ENCODE measurements at regions not wholly inside any gene's neighbourhood (a gene's known extent, or its start where the extent isn't known, plus 50 kb on each side); places are given as distances from the start of the nearest gene placed in this dataset.

GRCh38 chr3:118208642-118209041, 826.0 kb downstream of the IGSF11 start:
- Histone ChIP-seq H4K91ac (replicated peaks; ENCODE audit: insufficient read length, low read length) (no peak overlapping the region), H2BK15ac (ENCODE audit: low read length) (no peak overlapping the region), H3K14ac (ENCODE audit: insufficient read length) (no peak overlapping the region), H3K9me3 (ENCODE audit: insufficient read depth in 2 of 2, low read depth in 1 of 2, low read length in 1 of 2) (no peaks in the 10 kb centered on the region), H3K36me3 (ENCODE audit: control insufficient read depth in 2 of 4, insufficient read depth in 4 of 4, low read length in 3 of 4) (no peaks in the 10 kb centered on the region), H2BK20ac (ENCODE audit: low read length) (no peak overlapping the region), H3K79me1 (ENCODE audit: low read depth, low read length) (no peaks in the 10 kb centered on the region), H4K8ac (ENCODE audit: extremely low read depth, insufficient read depth, low read length) (no peak overlapping the region), H2AFZ (ENCODE audit: low read length) (no peak overlapping the region), H2BK120ac (replicated peaks; ENCODE audit: low read depth, low read length) (no peak overlapping the region), H3K27me3 (replicated peaks in 1 of 4; ENCODE audit: control insufficient read depth in 3 of 4, extremely low read depth in 1 of 4, insufficient read depth in 3 of 4, low read length in 3 of 4) (no peaks in the 10 kb centered on the region), H2BK5ac (ENCODE audit: low read depth, low read length) (no peak overlapping the region), H3K79me2 (ENCODE audit: control insufficient read depth in 1 of 2, insufficient read depth in 2 of 2, low read length in 2 of 2) (no peaks in the 10 kb centered on the region), H2BK12ac (ENCODE audit: low read depth, low read length) (no peak overlapping the region), H3K4ac (replicated peaks; ENCODE audit: insufficient read length, low read depth, low read length) (no peak overlapping the region), H3K4me1 (replicated peaks in 1 of 4; ENCODE audit: control insufficient read depth in 3 of 4, insufficient read depth in 4 of 4, low read length in 3 of 4) (no peaks in the 10 kb centered on the region), H3K9ac (replicated peaks in 1 of 4; ENCODE audit: extremely low read depth in 1 of 4, low read depth in 3 of 4, low read length in 3 of 4) (no peak overlapping the region), H3K4me3 (ENCODE audit: extremely low read depth in 1 of 4, insufficient read depth in 2 of 4, low read depth in 3 of 4, low read length in 4 of 4) (no peak overlapping the region), H3K23ac (ENCODE audit: insufficient read length) (no peak overlapping the region), H4K5ac (ENCODE audit: insufficient read length, low read depth, low read length) (no peak overlapping the region), H3K56ac (replicated peaks; ENCODE audit: insufficient read length, low read depth, low read length) (no peak overlapping the region), H4K20me1 (replicated peaks in 1 of 2; ENCODE audit: control insufficient read depth in 1 of 2, insufficient read depth in 2 of 2, low read length in 2 of 2) (no peaks in the 10 kb centered on the region), H3K23me2 (ENCODE audit: low read depth, low read length) (no peaks in the 10 kb centered on the region), H3K27ac (ENCODE audit: low read depth, low read length) (no peak overlapping the region), H2AK5ac (ENCODE audit: low read depth, low read length) (no peak overlapping the region), H3K4me2 (ENCODE audit: insufficient read depth in 1 of 2, low read depth in 2 of 2, low read length in 2 of 2) (no peak overlapping the region), H3K18ac (ENCODE audit: extremely low read depth, low read length) (no peak overlapping the region)
- TF ChIP-seq NRF1 (IDR thresholded peaks at IDR 0.05; ENCODE audit: low read depth, low read length) (no peak), CEBPB (IDR thresholded peaks at IDR 0.05; ENCODE audit: low read depth, low read length) (peak; percentile 64; the same call in 1 of the 2 replicates)
- DNase-seq (ENCODE audit: low read depth in 1 of 2, low spot score in 2 of 2) (no peak), FAIRE-seq (no peak)
- CTCF ChIA-PET (ENCODE audit: partially characterized antibody), result no interaction called here
- POLR2A ChIA-PET (ENCODE audit: partially characterized antibody), result no interaction called here
- WGBS, 2 experiments (ENCODE audit: extremely low coverage in 1 of 2, insufficient coverage in 1 of 2, insufficient read length in 1 of 2, insufficient replicate concordance in 2 of 2, low coverage in 1 of 2, low lambda C conversion rate in 2 of 2, missing lambda C conversion rate in 1 of 2), result 46% methylated on average over 2 of the region's 2 CpGs; no CpG with 5 or more reads in 1 of the 2 experiments
